ENCODE measurements at regions not wholly inside any gene's neighbourhood (a gene's known extent, or its start where the extent isn't known, plus 50 kb on each side); places are given as distances from the start of the nearest gene placed in this dataset.
"Not testable (repeated sequence)": the region's sequence is repeated elsewhere in the genome, so short reads cannot be mapped to it uniquely, and the experiment has no call there.

DNA sequence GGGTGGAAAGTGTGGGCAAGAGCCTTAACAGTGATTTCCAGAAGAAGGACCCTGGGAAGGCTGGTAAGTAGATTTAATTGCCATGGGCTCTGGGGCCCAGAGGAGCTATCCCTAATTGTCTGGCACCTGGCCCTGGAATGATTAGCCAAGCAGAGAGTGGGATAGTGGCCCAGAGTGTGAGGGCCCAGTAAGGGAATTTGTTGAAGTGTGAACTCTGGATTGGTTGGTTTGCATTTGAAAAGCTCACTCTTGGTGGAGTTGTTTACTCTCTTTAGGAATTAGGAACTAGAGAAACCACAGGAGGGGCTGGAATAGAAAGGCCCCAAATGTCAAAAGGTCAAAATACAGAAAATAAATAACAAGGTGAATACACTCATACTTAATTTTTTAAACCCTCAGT is 207.1 kb downstream of the GABRG2 start:
- ChIA-PET POLR2A (no interaction called here), CTCF (no interaction called here)
- H3K27me3 ChIP-seq (replicated peaks in 1 of 4; ENCODE audit: control extremely low read depth in 1 of 4, control insufficient read depth in 3 of 4, insufficient read depth in 4 of 4, low read length in 3 of 4), result no peaks in the 10 kb centered on the region
- H3K4me3 ChIP-seq (ENCODE audit: control extremely low read depth in 1 of 5, extremely low read depth in 1 of 5, insufficient read depth in 1 of 5, low read depth in 2 of 5, low read length in 4 of 5), result no peak overlapping the region
- H3K4me1 ChIP-seq (ENCODE audit: control insufficient read depth in 2 of 2, insufficient read depth in 2 of 2, low read length in 2 of 2), result no peaks in the 10 kb centered on the region
- H3K27ac ChIP-seq (ENCODE audit: low read length in 2 of 2), result no peak overlapping the region
- H4K20me1 ChIP-seq (ENCODE audit: control insufficient read depth, insufficient read depth, low read length, poor library complexity, severe bottlenecking), result no peaks in the 10 kb centered on the region
- no peak overlapping the region for H3K4me2 ChIP-seq (replicated peaks; ENCODE audit: low read depth, low read length, poor library complexity, severe bottlenecking)
- no peaks in the 10 kb centered on the region for H3K27me3 Mint-ChIP-seq
- H2AFZ ChIP-seq (ENCODE audit: insufficient read depth, low read depth, low read length, poor library complexity, severe bottlenecking), result no peak overlapping the region
- ATAC-seq (ENCODE audit: low read depth), result no peak
- no peak overlapping the region for H3K9ac ChIP-seq (ENCODE audit: low read length)
- H3K79me2 ChIP-seq (ENCODE audit: control insufficient read depth, insufficient read depth, low read length), result no peaks in the 10 kb centered on the region
- intact Hi-C loops (cut with micrococcal nuclease), result no loop called here
- H3K4me1 Mint-ChIP-seq, result no peaks in the 10 kb centered on the region
- H3K36me3 ChIP-seq (replicated peaks in 1 of 2; ENCODE audit: control extremely low read depth in 1 of 2, control insufficient read depth in 1 of 2, extremely low read depth in 1 of 2, insufficient read depth in 2 of 2, low read length in 1 of 2), result no peaks in the 10 kb centered on the region
- no peak overlapping the region for H3K27ac Mint-ChIP-seq
- no peaks in the 10 kb centered on the region for H3K9me3 Mint-ChIP-seq (ENCODE audit: insufficient read depth)
- no peak overlapping the region for H3K4me3 Mint-ChIP-seq
- no peak for TF ChIP-seq CTCF (IDR thresholded peaks at IDR 0.05)
- no peak for TF ChIP-seq EZH2 (IDR thresholded peaks at IDR 0.05; ENCODE audit: borderline replicate concordance, insufficient read depth, low read depth, low read length, poor library complexity, severe bottlenecking)
- no peaks in the 10 kb centered on the region for H3K9me3 ChIP-seq (ENCODE audit: control extremely low read depth in 1 of 3, control insufficient read depth in 2 of 3, insufficient read depth in 1 of 3, low read length in 2 of 3)
- no peak for DNase-seq

- H3K4me3 Mint-ChIP-seq; DNase-seq; H3K4me3 ChIP-seq (ENCODE audit: control extremely low read depth in 1 of 5, extremely low read depth in 1 of 5, insufficient read depth in 1 of 5, low read depth in 2 of 5, low read length in 4 of 5); ATAC-seq (ENCODE audit: low read depth); CTCF ChIA-PET; H3K4me2 ChIP-seq (replicated peaks; ENCODE audit: low read depth, low read length, poor library complexity, severe bottlenecking); H3K9ac ChIP-seq (ENCODE audit: low read length); H3K4me1 ChIP-seq (ENCODE audit: control insufficient read depth in 2 of 2, insufficient read depth in 2 of 2, low read length in 2 of 2); H4K20me1 ChIP-seq (ENCODE audit: control insufficient read depth, insufficient read depth, low read length, poor library complexity, severe bottlenecking); H3K9me3 ChIP-seq (ENCODE audit: control extremely low read depth in 1 of 3, control insufficient read depth in 2 of 3, insufficient read depth in 1 of 3, low read length in 2 of 3); H2AFZ ChIP-seq (ENCODE audit: insufficient read depth, low read depth, low read length, poor library complexity, severe bottlenecking); H3K9me3 Mint-ChIP-seq (ENCODE audit: insufficient read depth); H3K79me2 ChIP-seq (ENCODE audit: control insufficient read depth, insufficient read depth, low read length); H3K27me3 Mint-ChIP-seq; POLR2A ChIA-PET; H3K36me3 ChIP-seq (replicated peaks in 1 of 2; ENCODE audit: control extremely low read depth in 1 of 2, control insufficient read depth in 1 of 2, extremely low read depth in 1 of 2, insufficient read depth in 2 of 2, low read length in 1 of 2); H3K27me3 ChIP-seq (replicated peaks in 1 of 4; ENCODE audit: control extremely low read depth in 1 of 4, control insufficient read depth in 3 of 4, insufficient read depth in 4 of 4, low read length in 3 of 4); H3K27ac ChIP-seq (ENCODE audit: low read length in 2 of 2); H3K4me1 Mint-ChIP-seq; intact Hi-C loops (cut with micrococcal nuclease); H3K27ac Mint-ChIP-seq: not testable (repeated sequence)
- 90% methylated on average over 3 of the region's 4 CpGs for WGBS (ENCODE audit: insufficient coverage)
These were observed 207.8 kb downstream of the GABRG2 start for GRCh38 chr5:162275387-162275786.

All from B cell (primary cell).